Progenitor cell of endocrine pancreas (in vitro differentiated cells): ENCODE measurements at regions not wholly inside any gene's neighbourhood (a gene's known extent, or its start where the extent isn't known, plus 50 kb on each side); places are given as distances from the start of the nearest gene placed in this dataset.
"Not testable (repeated sequence)": the region's sequence is repeated elsewhere in the genome, so short reads cannot be mapped to it uniquely, and the experiment has no call there.

Experiments used
- DNase-seq: peaks from one replicate; pipeline ENCODE4 v3.0.0; 2021; ENCODE audit warnings: low spot score; ENCODE audit not compliant: unreplicated experiment
- H3K27ac Mint-ChIP-seq: 2 replicates; pipeline ENCODE4 v1.8.0; 2021; ENCODE audit warnings: mild to moderate bottlenecking, moderate library complexity, mixed read lengths
- H3K27me3 Mint-ChIP-seq: 2 replicates; pipeline ENCODE4 v1.8.0; 2021; ENCODE audit warnings: mixed read lengths
- H3K36me3 Mint-ChIP-seq: 2 replicates; pipeline ENCODE4 v1.8.0; 2022; ENCODE audit warnings: mixed read lengths; ENCODE audit not compliant: insufficient read depth
- H3K4me1 Mint-ChIP-seq: 2 replicates; pipeline ENCODE4 v1.8.0; 2021; ENCODE audit warnings: low read depth, mixed read lengths
- H3K4me3 Mint-ChIP-seq: 2 replicates; pipeline ENCODE4 v1.8.0; 2021; ENCODE audit warnings: low read depth, mild to moderate bottlenecking, moderate library complexity, mixed read lengths
- H3K9me3 Mint-ChIP-seq: 2 replicates; pipeline ENCODE4 v1.8.0; 2021; ENCODE audit warnings: low read depth, mixed read lengths
- TF ChIP-seq, protein P1 (sequence below): fragments of 200-600 bp; sonication (generic); IDR thresholded peaks from one replicate; pipeline ENCODE4 v1.5.0; 2021; ENCODE audit warnings: antibody characterized with exemption, mild to moderate bottlenecking; ENCODE audit not compliant: unreplicated experiment

DNA sequence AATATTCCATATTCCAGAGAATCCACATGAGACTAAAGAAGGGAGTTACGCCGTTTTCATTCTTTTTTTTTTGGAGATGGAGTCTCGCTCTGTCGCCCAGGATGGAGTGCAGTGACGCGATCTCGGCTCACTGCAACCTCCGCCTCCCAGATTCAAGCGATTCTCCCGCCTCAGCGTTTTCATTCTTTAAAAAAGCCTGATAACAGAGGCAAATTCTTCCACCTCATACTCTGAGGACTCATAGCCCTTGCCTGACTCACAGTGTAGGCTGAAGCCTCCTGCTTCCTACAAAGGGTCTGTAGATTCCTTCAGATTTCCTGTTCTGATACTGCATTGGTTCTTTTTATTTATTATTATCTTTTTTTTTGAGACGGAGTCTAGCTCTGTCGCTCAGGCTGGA lies 210.5 kb downstream of the SH3BGRL start:
- Mint-ChIP-seq H3K36me3 (no peaks in the 10 kb centered on the region), H3K4me3 (no peak overlapping the region), H3K27me3 (no peaks in the 10 kb centered on the region), H3K27ac (no peak overlapping the region), H3K4me1 (no peaks in the 10 kb centered on the region), H3K9me3 (peaks cover 29% of the 10 kb centered on the region)
- TF ChIP-seq, protein P1, sequence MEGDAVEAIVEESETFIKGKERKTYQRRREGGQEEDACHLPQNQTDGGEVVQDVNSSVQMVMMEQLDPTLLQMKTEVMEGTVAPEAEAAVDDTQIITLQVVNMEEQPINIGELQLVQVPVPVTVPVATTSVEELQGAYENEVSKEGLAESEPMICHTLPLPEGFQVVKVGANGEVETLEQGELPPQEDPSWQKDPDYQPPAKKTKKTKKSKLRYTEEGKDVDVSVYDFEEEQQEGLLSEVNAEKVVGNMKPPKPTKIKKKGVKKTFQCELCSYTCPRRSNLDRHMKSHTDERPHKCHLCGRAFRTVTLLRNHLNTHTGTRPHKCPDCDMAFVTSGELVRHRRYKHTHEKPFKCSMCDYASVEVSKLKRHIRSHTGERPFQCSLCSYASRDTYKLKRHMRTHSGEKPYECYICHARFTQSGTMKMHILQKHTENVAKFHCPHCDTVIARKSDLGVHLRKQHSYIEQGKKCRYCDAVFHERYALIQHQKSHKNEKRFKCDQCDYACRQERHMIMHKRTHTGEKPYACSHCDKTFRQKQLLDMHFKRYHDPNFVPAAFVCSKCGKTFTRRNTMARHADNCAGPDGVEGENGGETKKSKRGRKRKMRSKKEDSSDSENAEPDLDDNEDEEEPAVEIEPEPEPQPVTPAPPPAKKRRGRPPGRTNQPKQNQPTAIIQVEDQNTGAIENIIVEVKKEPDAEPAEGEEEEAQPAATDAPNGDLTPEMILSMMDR = no peak
- DNase-seq = no peak

DNA sequence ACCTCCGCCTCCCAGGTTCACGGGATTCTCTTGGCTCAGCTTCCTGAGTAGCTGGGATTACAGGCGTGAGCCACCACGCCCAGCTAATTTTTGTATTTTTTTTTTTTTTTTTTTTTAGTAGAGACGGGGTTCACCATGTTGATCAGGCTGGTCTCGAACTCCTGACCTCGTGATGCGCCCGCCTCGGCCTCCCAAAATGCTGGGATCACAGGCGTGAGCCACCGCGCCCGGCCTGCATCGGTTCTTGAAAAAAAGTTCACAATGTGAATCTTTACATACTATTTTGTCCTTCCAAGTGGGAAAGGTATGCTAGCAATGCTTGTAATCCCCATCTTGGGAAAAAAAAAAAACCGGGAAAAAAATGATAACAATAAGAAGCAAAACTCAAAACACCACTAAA lies 211.0 kb downstream of the SH3BGRL start:
- H3K9me3 Mint-ChIP-seq = peaks cover 25% of the 10 kb centered on the region
- H3K36me3 Mint-ChIP-seq, H3K4me3 Mint-ChIP-seq, DNase-seq, H3K27ac Mint-ChIP-seq, H3K4me1 Mint-ChIP-seq, H3K27me3 Mint-ChIP-seq: not testable (repeated sequence)

DNA sequence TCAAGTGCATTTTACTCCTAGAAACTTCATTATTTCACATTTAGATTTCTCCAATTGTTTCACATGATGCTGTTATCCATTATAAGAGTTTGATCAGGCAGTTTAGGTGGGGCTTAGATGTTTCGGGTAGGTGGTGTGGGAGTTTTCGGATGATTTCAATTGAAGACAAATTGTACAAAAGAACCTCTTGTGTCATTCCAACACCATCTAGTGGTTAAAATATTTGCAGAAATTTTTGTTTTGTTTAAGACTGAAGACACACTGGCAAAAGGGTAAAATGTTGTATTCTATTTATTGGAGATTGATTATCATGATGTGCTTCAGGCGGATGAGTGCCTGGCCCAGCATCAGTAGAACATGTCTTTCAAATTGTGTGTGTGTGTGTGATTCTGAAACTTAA lies 212.7 kb downstream of the SH3BGRL start:
- no peak for DNase-seq
- Mint-ChIP-seq H3K27ac (no peak overlapping the region), H3K36me3 (no peaks in the 10 kb centered on the region), H3K4me3 (no peak overlapping the region), H3K9me3 (peaks cover 36% of the 10 kb centered on the region), H3K27me3 (no peaks in the 10 kb centered on the region), H3K4me1 (no peaks in the 10 kb centered on the region)
- TF ChIP-seq, protein P1 = no peak
